SKM-1 (cell line): ENCODE measurements at regions not wholly inside any gene's neighbourhood (a gene's known extent, or its start where the extent isn't known, plus 50 kb on each side); places are given as distances from the start of the nearest gene placed in this dataset.
"Not testable (repeated sequence)": the region's sequence is repeated elsewhere in the genome, so short reads cannot be mapped to it uniquely, and the experiment has no call there.

ENCODE experiments used
- DNase-seq: peaks from one replicate; lab custom pipeline; 2025; ENCODE audit not compliant: unreplicated experiment; lab: John Stamatoyannopoulos, UW

DNA sequence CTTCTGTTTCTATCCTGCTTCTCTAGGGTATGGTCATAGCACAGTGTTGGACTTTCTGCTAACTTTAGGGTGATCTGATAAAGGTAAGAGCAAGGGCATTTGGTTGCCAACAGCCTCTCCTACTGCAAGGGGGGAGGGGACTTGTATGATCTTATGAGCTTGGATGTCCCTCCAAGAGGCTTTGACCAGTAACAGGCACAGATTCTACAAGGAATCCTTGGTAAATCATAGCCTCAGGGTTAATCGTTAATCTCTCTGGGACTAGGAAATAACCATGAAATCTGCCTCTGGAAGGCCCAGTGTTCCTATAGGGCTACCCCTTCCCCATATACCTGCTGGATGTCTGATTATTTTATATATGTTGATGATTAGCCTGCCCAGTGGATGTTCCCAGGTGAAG is 134.8 kb upstream of the TNFSF4 start:
- DNase-seq, result no peak

DNA sequence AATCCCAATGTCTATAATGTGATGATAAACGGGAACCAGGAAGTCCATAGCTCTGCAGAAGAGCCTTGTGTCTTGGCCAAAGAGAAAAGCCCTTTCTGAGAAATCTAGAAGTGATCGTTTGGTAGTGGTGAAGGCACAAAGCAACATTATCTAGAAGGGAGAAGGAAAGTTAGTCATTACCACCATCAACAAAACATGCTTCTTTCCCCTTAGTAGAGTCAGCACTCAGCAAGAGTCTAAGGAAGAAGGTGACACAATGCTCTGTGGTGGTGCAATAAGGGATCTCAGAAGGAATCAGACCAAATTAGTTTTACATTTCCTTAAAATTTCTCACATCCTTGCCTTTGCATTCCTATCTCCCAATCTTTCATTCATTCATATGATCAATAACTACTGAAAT is 134.4 kb upstream of the PRDX6 start:
- DNase-seq, result no peak

DNA sequence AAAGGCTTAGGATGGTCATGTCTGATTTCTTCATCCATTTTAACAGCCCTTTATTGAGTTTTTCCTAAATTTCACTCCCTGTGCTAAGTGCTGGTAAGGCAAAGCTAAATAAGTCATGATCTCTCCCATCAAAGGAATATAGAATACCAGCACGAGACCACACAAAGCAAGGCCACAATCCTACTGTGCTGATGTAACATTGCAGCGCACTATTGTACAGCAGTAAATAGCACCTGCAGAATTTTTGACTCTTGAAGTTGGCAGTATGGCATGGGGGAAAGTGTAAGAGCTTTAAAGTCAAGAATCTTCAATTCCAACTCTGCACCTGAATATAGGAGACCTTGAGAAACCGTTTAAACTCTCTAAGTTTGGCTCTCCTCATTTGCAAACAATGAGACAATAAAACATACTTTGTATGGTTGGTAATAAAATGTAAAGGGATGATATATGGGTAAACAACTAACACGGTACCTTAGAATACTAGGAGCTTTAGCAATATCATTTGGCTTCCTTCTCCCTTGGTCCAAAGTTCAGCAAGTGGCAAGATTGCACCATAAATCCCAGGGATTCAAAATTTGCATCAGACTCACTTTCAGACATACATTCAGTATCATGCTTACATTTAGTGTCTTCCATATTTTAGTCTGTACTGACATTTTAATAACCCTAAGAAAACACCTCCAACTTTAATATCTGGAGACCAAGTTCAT is 132.9 kb upstream of the PRDX6 start:
- no peak for DNase-seq

DNA sequence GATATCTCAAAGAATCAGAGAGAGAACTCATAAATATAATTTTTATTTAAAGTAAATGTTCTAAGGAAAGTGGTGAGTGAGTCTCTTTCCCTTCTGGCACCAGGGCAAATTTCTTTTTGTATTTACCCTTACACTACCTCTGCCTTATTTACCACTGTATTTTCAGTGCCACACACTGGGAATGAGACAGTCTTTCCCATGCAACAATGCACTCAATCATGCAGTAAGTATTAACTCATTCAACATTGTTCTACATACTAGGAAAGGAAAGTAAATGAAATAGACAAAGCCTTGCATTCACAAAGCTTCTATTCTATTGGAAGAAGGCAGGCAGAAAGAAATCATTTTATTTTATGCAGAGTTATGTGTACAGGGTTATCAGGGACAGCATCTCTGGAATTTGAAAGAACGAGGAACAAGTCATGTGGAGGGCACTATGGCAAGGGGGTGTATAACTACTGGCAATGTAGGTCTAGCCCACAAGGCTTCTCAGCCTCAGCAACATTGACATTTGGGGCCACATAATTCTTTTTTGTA is 129.8 kb upstream of the PRDX6 start:
- no peak for DNase-seq

DNA sequence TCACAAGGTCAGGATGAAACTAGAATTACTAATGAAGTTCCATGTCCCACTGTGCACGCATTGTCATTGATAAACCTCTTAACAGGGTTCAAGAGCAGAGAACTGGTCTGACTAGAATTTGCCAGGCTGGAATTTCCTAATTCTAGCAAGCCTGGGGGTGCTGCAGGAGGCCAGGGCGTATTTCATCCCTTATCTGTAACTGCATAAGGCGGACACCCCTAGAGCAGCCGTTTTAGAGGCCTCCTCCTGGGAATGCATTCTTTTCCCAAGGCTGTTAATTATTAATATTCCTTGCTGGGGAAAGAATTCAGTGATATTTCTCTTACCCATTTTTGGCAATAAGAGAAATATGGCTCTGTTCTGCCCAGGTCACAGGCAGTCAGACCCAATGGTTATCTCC is 124.5 kb upstream of the PRDX6 start:
- DNase-seq, result not testable (repeated sequence)

DNA sequence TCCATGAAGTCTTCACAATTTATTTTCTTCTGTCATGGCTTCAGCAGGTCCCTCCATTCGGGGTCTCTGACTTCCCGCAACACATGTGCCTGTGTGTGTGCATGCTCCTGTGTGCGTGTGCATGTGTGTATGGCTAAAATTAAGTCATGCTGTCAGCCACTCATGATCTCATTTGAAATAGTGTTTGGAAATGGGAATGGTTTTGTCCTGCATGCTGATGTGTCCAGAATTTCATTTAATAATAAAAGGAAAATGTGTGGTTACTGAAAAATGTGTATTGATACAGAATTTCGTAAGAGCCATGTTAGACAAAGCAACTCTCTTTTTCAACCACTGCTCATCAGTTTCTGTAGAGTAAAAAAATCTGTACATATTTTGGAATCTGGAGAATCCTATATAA is 123.8 kb upstream of the PRDX6 start:
- no peak for DNase-seq

DNA sequence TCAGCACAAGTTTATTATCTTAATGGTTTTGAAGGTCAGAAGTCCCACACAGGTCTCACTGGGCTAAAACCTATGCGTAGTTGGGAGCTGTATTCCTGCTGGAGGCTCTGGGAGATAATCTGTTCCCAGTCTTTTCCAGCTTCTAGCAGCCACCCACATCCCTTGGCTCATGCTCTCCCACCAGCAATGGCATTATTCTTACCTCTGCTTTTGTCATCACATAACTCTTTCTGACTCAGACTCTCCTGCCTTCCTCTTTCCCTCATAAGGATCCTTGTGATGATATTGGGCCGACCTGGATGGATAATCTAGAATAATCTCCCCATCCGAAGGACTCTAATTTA is 122.2 kb upstream of the PRDX6 start:
- no peak for DNase-seq

DNA sequence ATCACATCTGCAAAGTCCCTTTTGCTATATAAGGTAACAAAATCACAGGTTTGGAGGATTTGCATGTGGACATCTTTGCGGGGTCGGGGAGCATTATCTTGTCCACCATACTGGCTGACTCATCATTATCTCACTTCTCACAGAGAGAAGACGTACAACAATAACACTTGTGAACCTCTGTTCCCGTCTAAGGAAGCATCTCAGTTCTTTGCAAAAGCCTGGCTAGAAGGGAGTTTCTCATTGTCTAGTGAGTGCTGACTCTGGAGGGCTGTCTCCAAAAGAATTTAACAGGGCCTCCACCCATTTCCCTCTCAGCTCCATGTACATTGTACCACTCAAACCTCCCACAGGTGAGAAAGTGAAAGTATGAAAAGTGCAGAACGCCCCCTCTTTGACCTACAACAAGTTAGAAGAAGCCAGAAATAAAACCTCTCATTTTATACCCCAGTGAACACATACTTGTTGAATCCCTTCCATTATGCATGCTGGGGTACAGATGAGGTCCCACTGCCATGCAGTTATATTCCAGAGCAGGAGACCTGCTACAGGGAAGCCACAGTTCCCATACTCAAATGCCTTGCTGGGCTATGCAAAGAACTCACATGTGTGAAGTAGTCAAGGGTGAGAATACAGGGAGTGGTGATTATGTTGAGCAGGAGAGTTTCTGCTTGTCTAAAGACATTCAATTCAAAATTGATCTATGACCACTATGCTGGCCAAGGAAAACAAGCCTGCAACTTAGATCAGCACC is 121.7 kb upstream of the PRDX6 start:
- no peak for DNase-seq

DNA sequence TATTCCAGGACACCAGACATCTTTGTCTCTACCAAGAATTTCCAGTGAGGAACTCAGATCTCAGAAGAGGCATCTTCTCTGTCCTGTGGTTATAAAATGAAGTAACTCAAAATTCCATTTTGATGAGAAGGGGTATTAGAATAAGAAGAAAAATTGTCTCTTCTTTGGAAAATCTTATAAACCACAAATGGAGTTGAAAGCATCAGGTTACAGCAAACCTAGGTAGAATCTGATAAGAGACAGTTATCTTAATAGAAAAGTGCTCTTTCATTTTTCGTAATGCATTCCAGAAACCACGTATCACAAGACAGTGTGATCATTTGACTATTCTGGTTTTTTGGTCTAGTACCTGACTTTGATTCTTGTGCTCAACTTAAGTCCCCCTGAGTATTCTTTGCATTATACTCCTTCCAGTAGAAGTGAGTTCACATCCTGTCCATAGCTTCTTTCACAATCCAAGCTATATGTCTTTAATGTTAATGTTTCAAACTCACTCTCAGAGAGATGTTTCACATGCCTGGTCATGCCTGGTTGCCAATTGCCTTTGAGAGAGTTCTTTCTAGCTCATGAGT is 120.9 kb upstream of the PRDX6 start:
- no peak for DNase-seq

DNA sequence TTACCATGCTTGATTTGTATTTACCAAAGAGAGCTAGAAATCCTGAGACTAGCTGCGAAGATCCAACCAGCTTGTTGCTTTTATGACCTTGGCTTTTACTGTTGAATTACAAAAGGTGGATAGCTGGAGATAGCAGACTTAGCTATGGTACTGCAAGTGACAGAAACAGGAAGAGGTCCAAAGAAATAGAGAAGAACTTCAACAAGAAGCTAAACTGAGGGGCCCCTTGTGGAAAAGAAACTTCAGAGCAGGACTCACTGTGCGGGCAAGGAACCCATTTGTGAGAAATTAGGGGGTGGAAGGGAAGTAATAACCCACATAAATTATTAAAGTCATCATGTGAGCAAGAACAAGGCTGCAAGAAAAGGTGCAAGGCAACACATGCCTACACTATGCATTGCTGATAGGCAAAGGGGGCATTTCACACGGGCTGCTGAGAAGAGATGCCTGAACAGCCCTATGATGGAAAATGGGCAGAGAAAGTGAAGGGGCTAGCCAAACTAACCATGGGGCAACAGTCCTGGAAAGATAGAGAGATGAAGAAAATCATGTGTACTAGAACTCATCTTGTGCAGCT is 116.6 kb upstream of the PRDX6 start:
- DNase-seq, result peak; percentile 23

DNA sequence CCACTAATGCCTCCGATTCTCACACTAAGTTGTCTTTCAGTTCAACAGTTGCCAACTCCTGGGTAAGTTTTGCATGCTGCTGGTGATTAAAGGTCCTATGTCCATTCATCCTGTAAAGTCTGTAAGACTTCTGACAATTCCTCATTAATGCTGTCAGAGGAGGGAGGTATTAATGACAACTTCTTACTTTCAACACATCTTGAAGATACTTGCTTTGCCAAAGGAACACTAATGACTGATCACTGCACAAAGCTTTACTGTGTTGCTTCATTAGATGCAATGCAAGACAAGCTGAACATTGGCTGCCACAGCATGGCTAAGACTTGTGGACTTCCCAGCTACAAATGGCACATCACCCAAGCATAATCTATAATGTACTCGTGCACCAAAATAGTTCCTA is 114.6 kb upstream of the PRDX6 start:
- DNase-seq, result no peak

DNA sequence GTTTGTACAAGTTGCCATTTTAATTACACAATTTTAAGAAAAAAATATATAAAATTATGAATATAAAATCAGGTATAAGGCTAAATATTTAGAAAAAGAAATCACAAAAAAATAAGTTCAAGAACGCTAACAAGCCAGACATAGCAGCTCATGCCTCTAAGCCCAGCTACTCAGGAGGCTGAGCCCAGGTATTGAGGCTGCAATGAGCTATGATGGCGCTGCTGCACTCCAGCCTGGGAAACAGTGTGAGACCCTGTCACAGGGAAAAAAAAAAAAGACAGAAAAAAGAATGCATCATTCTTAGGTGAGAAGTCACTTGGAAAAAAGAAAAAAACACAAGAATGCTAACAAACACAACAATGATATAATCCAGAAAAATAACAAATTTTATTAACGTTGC is 112.3 kb upstream of the PRDX6 start:
- DNase-seq, result no peak

DNA sequence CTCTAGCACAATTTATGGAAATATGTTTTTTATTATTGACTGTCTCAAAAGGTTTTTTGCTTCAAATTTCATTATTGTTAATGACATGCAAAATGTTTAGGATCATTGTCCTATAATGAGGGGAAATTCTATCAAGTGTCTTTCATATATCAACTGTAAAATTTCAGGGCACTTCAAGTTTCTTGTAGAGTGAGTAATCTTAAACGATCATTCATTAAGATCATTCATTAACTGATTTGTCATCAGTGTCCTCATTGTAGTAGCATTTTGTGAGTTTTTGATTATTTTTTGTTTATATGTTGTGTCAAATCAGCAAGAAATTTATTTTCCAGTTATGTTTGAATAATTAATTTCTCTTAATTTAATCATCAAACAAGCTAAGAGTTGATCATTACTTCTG is 111.8 kb upstream of the PRDX6 start:
- DNase-seq, result no peak

DNA sequence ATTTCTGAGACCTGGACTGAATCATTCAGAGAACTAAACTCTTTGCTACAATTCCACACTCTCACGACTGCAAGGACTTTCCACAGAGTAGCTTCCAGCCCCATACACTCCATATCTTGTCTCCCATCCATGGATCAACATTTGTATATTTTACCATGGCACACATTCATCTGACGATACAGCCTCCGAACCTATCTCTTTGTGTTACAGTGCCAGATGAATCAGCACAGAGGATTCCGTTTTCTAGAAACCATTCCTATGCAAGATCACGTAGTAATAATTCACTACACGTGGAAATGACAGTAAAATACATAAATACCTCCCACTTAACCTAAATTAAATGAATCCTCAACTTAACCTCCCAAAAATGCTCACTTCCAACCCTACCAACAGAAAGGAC is 110.0 kb upstream of the PRDX6 start:
- no peak for DNase-seq

DNA sequence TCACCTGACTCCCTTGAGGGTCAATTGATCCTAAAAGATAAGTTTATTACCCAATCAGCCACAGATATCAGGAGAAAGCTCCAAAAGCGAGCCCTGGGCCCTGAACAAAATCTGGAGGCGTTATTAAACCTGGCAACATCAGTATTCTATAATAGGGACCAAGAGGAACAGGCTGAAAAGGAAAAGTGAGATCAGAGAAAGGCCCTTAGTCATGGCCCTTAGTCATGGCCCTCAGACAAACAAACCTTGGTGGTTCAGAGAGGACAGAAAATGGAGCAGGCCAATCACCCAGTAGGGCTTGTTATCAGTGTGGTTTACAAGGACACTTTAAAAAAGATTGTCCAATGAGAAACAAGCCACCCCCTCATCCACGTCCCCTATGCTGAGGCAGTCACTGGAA is 106.5 kb upstream of the PRDX6 start:
- DNase-seq, result not testable (repeated sequence)

DNA sequence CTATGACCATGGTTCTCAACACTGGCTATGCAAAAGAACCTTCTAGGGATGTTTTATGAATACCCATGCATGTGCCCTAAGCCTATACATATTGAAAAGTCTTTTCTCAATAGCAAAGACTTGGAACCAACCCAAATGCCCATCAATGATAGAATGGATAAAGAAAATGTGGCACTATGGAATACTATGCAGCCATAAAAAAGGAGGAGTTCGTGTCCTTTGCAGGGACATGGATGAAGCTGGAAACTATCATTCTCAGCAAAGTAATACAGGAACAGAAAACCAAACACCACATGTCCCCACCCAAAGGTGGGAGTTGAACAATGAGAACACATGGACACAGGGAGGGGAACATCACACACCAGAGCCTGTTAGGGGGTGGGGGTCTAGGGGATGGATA is 101.1 kb upstream of the PRDX6 start:
- not testable (repeated sequence) for DNase-seq

DNA sequence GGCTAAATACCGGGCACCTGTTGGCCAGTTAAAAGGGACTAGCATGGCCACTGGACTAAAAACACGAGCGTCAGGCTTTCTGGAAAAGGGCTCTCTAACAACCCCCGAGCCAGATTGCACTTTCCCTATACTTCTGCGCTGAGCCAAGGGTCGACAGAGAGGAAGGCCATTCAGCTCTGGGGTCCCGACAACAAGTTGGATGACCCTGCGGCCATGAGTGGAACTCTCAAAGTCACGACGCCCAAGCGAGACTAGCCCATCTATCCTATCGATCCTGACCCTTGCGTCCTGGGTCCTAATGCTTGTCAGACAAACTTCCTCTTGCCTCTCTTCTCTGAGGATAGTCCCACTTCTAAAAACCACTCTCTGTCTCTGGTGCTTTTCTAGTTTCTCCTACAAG is 99.9 kb upstream of the PRDX6 start:
- no peak for DNase-seq

DNA sequence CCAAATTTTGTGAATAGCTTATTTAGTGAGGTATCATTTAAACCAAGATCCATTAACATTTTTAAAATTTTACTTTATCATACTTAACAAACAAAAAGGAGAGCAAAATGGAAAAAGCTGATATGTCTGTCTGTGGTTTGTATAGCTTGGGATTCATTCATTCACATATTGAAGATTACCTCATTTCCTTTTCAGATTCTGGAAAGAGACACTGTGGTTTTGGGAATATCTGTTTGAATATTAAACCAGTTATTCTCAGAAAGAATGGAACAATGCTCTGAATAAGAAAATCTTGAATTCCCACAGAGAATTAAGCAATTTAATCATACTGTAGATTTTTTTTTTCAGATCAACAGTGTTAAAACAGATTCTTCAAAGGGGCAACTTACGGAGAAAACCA is 93.8 kb upstream of the PRDX6 start:
- no peak for DNase-seq

DNA sequence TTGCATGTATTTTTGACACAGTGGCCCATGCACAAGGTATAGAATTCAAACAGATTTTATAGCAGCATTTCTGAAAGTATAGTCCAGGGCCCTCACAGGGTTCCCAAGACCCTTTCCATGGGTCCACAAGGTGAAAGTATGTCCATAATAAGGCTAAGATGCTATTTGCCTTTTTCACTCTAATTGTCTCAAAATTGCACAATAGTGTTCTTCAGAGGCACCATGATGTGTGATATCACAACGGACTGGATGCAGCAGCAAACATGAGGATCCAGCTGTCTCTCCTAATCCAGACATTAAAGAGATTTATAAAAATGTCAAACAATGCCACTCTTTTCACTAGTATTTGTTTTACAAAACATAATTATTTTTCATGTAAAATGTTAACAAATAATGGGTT is 88.8 kb upstream of the PRDX6 start:
- DNase-seq, result no peak

DNA sequence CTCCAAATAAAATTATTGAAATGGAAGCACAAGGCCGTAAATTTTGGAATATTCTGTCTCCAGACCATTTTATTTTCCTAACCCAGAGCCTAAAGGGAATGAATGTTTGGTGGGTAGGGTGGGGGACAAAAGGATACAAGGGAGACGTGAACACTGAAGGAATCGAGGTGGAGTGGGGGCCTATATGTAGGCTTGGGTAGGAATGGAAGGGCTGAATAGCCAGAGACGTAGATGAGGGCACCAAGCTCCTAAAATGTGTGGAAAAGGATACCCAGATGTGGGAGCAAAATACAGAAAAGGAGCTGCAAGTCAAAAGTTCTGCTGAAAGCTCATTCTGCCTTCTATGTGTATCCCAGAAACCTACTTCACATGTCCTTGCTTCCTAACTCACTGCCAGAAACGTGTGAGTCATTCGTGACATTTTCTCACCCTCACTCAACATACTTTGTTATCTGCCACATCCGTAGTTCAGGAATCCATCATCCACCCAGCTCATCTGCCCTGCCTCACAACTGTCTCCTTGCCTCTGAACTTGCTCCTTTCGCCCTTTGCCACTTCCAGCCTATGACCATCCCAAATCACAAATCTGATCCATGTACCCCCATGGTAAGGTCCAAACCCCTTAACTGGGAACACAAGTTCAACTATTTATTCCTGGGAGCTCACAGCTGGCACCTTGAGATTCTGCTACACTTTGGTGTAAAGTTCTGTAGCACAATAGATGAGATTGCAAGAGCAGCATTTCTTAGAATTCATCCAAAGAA is 84.1 kb upstream of the PRDX6 start:
- no peak for DNase-seq

DNA sequence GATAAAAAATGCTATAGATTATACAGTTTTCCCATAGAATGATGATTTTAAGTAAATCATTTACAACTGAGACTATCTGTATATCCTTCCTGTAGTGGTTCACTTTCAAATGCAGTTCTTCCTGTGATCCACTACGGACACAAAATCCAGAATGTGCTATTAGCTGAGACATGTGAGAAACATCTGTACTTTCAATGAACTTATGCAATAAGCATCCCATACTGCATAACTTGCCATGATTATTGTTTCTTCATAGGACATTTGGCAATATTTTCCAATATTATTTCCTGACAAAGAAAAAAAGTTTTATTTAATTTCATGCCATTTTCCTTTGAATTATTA is 83.5 kb upstream of the PRDX6 start:
- no peak for DNase-seq
